ENCODE measurements at regions not wholly inside any gene's neighbourhood (a gene's known extent, or its start where the extent isn't known, plus 50 kb on each side); places are given as distances from the start of the nearest gene placed in this dataset.

DNA sequence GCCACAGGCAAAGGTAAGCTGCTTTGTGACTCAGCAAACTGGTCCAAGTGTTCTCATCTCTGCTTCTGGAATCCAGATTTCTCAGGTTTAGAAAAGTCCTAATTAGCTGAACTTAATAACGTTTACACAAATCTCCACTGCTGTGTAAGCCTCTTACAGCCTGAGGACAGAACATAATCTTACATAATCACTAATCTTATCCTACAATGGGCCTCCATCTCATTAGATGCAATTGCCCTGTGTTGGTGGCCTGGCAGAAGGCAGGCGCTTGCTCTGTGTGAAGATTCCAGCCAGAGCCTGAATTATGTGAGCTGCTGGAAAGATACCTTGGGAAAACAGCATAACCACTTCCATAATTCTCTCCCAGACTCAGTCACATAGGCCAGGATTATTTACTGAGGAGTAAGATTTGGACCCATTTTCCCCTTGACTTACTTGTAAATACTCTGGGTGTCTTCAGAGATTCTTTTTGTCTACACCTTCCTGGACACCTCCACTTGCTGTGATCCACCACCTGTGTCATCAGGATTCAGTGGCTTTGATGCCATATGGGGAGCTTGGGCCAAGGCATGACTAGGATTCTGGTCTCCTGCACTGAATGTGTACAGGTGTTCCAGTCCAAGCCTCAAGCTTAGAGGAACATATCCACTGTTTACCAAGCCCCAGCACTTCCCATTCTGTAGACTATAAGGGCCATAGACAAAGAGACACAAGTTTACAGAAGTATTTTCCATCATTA is 104.4 kb downstream of the C6orf118 start:
- no peak overlapping the region for H3K4me3 ChIP-seq (ENCODE audit: low read length)
- no peaks in the 10 kb centered on the region for H3K36me3 ChIP-seq (ENCODE audit: control insufficient read depth, insufficient read depth, low read length)
- H3K9me3 ChIP-seq (replicated peaks; ENCODE audit: control insufficient read depth, low read depth, low read length) = no peaks in the 10 kb centered on the region
- no peaks in the 10 kb centered on the region for H3K4me1 ChIP-seq (ENCODE audit: control insufficient read depth, insufficient read depth, low read length)
- H3K27me3 ChIP-seq (ENCODE audit: control insufficient read depth, insufficient read depth, low read length) = no peaks in the 10 kb centered on the region
- H3K27ac ChIP-seq (ENCODE audit: low read length) = no peak overlapping the region
- no peak for DNase-seq
- WGBS (ENCODE audit: insufficient coverage) = 57% methylated on average over 1 of the region's 2 CpGs

DNA sequence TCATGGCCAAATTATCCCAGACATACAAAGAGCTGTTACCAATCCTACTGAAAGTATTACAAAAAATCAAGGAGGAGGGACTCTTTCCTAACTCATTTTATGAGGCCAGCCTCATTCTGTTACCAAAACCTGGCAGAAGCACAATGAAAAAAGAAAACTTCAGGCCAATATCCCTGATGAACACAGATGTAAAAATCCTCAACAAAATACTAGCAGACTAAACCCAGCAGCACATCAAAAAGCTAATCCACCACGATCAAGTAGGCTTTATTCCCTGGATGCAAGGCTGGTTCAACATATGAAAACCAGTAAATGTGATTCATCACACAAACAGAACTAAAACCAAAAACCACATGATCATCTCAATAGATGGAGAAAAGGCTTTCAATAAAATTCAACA is 109.2 kb downstream of the C6orf118 start:
- no peak for DNase-seq
- Histone ChIP-seq H3K4me1 (ENCODE audit: control insufficient read depth, insufficient read depth, low read length) (no peaks in the 10 kb centered on the region), H3K4me3 (ENCODE audit: low read length) (no peak overlapping the region), H3K27ac (ENCODE audit: low read length) (no peak overlapping the region), H3K36me3 (ENCODE audit: control insufficient read depth, insufficient read depth, low read length) (no peaks in the 10 kb centered on the region), H3K9me3 (replicated peaks; ENCODE audit: control insufficient read depth, low read depth, low read length) (peaks cover 13% of the 10 kb centered on the region), H3K27me3 (ENCODE audit: control insufficient read depth, insufficient read depth, low read length) (no peaks in the 10 kb centered on the region)
- WGBS (ENCODE audit: insufficient coverage) = no CpG with 5 or more reads among the region's 1 CpG

DNA sequence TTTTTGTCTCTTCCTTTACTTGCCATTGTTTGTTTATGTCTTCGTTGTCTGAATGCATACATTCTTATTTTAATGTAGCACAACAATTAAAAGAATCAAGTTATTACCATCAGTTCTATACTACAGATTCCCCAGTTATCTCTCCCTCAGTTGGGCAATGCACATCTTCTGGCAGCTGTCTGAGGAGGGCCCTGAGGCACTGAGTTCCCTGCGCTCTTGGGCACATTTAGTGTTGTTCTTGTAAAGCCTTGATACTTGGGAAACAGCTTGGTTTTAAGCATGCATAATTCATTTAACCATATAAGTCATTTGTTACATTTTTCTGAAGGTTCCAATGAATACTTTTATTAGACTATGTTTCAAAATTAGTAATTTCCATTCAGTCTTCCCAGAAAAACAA is 117.9 kb downstream of the C6orf118 start:
- Histone ChIP-seq H3K9me3 (replicated peaks; ENCODE audit: control insufficient read depth, low read depth, low read length) (peaks cover 13% of the 10 kb centered on the region), H3K36me3 (ENCODE audit: control insufficient read depth, insufficient read depth, low read length) (no peaks in the 10 kb centered on the region), H3K4me1 (ENCODE audit: control insufficient read depth, insufficient read depth, low read length) (no peaks in the 10 kb centered on the region), H3K27me3 (ENCODE audit: control insufficient read depth, insufficient read depth, low read length) (no peaks in the 10 kb centered on the region), H3K27ac (ENCODE audit: low read length) (no peak overlapping the region), H3K4me3 (ENCODE audit: low read length) (no peak overlapping the region)
- WGBS (ENCODE audit: insufficient coverage) = no CpG with 5 or more reads among the region's 2 CpGs
- no peak for DNase-seq

DNA sequence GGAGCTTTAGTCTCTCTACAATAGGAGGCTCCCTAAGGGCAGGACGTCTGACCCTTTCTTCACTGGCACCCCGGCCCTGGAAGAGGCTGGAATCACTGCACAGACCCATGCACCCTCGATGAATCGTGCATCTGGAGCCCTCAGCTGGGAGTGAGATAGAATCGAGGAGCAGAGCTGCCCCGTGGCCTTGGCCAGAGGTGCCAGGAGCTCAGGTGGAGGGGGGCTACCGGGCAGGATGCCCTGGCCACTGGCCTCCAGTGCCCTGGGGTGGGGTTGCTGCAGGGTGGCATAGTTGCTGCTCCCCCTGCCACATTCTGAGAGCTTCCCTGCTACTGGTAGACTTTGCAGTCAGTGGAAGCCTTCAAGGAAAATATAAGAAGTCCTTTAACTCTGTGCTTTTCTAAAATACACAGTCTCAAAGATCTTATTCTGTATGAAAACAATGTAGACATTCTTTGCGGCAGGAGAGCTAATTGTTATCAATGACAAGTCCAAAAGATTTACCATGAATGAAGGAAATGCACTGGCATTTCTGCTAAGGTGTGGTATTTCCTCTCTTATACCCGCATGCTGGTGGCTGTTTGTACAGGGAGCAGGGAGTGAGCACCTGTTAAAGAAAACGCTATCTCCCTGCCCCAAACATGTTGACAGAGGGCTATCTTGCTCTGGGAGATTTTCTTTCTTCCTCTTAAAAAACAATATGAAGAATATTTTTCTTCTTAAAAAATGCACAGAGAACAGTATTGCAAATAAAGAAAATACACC is 122.8 kb downstream of the C6orf118 start:
- WGBS (ENCODE audit: insufficient coverage) = 89% methylated on average over 5 of the region's 10 CpGs

DNA sequence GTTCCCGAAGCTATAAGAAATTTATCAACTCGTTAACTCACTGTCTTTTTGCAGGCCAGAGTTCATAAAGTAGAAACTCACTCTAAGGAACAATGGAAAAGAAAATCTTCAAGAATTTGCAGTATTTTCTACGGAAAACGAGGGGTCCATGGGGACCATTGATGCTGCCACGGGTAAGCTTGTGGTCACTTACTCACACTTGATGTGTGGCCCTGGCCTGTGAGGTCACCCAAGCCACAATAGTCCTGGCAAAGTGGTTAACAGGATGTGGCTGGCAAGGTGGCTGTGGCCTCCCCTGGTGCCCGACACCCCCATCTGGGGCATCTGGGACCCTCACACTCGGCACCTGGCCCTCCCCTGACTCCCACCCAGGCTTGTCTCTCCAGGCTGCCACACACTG is 123.4 kb downstream of the C6orf118 start:
- Histone ChIP-seq H3K4me3 (ENCODE audit: low read length) (no peak overlapping the region), H3K27ac (ENCODE audit: low read length) (no peak overlapping the region), H3K27me3 (ENCODE audit: control insufficient read depth, insufficient read depth, low read length) (no peaks in the 10 kb centered on the region), H3K36me3 (ENCODE audit: control insufficient read depth, insufficient read depth, low read length) (no peaks in the 10 kb centered on the region), H3K4me1 (ENCODE audit: control insufficient read depth, insufficient read depth, low read length) (no peaks in the 10 kb centered on the region), H3K9me3 (replicated peaks; ENCODE audit: control insufficient read depth, low read depth, low read length) (no peaks in the 10 kb centered on the region)
- 77% methylated on average over 3 of the region's 7 CpGs for WGBS (ENCODE audit: insufficient coverage)
- DNase-seq = no peak

More for the DNA sequence above, 122.8 kb downstream of the C6orf118 start:
- DNase-seq = no peak
- Histone ChIP-seq H3K4me3 (ENCODE audit: low read length) (no peak overlapping the region), H3K4me1 (ENCODE audit: control insufficient read depth, insufficient read depth, low read length) (no peaks in the 10 kb centered on the region), H3K9me3 (replicated peaks; ENCODE audit: control insufficient read depth, low read depth, low read length) (no peaks in the 10 kb centered on the region), H3K27me3 (ENCODE audit: control insufficient read depth, insufficient read depth, low read length) (no peaks in the 10 kb centered on the region), H3K36me3 (ENCODE audit: control insufficient read depth, insufficient read depth, low read length) (no peaks in the 10 kb centered on the region), H3K27ac (ENCODE audit: low read length) (no peak overlapping the region)

DNA sequence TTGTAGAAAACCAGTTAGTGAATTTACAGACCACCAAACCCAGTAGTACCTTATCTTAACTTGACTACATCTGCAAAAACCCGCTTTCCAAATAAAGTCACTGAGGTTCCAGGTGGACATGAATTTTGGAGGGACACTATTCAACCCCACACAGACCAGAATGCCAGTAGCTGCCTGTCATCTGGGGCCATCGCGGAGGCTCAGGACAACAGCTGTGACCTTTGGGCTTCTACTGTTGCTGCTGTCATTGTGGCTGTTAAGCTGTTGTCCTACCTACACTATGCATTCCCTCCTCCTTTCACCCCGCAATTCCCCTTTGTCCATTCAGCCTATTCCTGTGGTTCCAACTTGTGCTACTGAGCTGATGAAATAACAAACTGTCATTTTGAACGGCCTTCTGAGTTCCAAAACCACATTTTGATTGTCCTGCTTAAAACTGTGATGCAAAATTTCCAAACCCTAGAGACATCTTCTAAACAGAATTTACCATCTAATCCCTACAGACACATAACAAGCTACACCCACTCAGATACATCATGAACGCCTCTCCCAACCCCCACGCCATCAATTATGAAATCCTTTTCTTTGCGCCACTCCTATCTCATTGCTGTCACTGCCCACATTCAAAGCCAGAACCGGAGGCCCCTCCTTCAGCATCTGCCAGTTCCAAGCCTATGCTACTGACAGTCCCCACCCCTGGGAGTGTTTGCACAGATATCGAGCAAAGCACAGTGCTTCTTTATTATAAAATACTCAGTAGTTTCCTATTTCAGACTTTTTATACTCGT is 125.0 kb downstream of the C6orf118 start:
- 84% methylated on average over 10 of the region's 11 CpGs for WGBS (ENCODE audit: insufficient coverage)
- no peaks in the 10 kb centered on the region for H3K36me3 ChIP-seq (ENCODE audit: control insufficient read depth, insufficient read depth, low read length)
- H3K4me1 ChIP-seq (ENCODE audit: control insufficient read depth, insufficient read depth, low read length) = no peaks in the 10 kb centered on the region
- DNase-seq = no peak
- no peak overlapping the region for H3K4me3 ChIP-seq (ENCODE audit: low read length)
- H3K27me3 ChIP-seq (ENCODE audit: control insufficient read depth, insufficient read depth, low read length) = no peaks in the 10 kb centered on the region
- H3K27ac ChIP-seq (ENCODE audit: low read length) = no peak overlapping the region
- H3K9me3 ChIP-seq (replicated peaks; ENCODE audit: control insufficient read depth, low read depth, low read length) = no peaks in the 10 kb centered on the region

DNA sequence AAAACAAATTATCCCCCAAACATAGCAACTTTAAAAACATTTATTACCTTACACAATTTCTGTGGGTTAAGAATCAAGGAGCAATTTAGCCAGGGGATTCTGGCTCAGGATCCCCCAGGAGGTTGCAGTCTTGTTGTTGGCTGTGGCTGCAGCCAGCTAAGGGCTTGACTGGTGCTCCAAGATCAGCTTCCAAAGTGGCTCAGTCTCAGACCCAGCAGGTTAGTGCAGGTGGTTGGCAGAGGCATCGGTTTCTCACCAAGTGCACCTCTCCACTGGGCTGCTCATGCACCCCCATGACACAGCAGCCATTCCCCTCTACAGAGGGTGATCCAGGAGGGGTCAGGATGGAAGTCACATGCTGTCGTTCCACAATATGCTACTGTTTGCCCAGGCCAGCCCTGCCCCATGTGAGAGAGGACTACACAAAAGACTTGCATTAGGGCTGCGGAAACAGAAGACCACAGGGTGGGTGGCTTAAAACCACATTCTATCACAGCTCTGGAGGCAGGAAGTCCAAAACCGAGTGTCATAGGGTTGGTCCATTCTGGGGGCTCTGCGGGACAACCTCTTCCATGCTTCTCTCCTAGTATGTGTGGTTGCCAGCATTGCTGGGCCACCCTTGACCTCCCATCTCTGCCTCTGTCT is 125.8 kb downstream of the C6orf118 start:
- Histone ChIP-seq H3K27ac (ENCODE audit: low read length) (no peak overlapping the region), H3K36me3 (ENCODE audit: control insufficient read depth, insufficient read depth, low read length) (no peaks in the 10 kb centered on the region), H3K4me1 (ENCODE audit: control insufficient read depth, insufficient read depth, low read length) (no peaks in the 10 kb centered on the region), H3K27me3 (ENCODE audit: control insufficient read depth, insufficient read depth, low read length) (no peaks in the 10 kb centered on the region), H3K9me3 (replicated peaks; ENCODE audit: control insufficient read depth, low read depth, low read length) (no peaks in the 10 kb centered on the region), H3K4me3 (ENCODE audit: low read length) (no peak overlapping the region)
- no peak for DNase-seq
- WGBS (ENCODE audit: insufficient coverage) = 86% methylated on average over 4 of the region's 5 CpGs

DNA sequence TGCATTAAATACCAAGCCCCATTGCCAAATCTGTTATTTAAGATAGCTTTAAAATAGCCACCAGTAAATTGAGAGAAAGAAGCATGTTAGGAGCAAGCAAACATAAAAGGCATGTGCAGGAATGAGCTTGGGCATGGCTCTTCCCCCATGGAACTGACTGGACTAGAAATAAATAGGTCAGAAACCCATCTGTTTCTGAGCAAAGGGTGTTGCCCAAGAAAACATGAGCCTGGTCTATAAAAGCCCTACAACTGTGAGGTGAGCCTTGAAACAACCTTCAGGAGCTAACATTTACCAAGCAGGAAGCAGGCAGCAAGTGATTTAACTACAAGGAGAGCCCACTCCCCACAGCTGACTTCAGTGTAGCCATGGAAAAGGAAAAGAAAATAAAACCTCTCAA is 126.3 kb downstream of the C6orf118 start:
- Histone ChIP-seq H3K4me3 (ENCODE audit: low read length) (no peak overlapping the region), H3K36me3 (ENCODE audit: control insufficient read depth, insufficient read depth, low read length) (no peaks in the 10 kb centered on the region), H3K9me3 (replicated peaks; ENCODE audit: control insufficient read depth, low read depth, low read length) (no peaks in the 10 kb centered on the region), H3K4me1 (ENCODE audit: control insufficient read depth, insufficient read depth, low read length) (no peaks in the 10 kb centered on the region), H3K27me3 (ENCODE audit: control insufficient read depth, insufficient read depth, low read length) (no peaks in the 10 kb centered on the region), H3K27ac (ENCODE audit: low read length) (no peak overlapping the region)
- DNase-seq = no peak

DNA sequence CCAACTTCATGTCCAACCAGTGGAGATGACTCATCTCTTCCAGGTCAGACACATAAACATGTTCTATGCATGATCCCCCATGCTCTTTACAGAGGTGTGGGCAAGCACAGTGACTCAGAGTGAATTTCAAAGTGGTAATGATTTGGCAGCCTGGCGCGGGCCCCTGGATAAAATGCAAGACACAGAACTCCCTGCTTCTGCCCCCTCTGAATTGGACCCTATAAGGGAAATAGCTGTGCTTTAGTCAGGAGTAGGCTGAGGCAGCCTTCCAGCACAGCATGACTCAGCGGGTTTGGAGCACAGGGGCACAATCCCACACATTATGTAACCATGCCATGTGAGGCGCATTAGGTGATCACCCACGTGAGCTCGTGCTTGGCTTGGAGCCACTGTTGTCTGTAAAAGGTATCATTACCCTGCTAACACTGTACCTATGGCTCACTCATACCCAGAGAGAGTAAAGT is 127.4 kb downstream of the C6orf118 start:
- Histone ChIP-seq H3K4me3 (ENCODE audit: low read length) (no peak overlapping the region), H3K36me3 (ENCODE audit: control insufficient read depth, insufficient read depth, low read length) (no peaks in the 10 kb centered on the region), H3K9me3 (replicated peaks; ENCODE audit: control insufficient read depth, low read depth, low read length) (no peaks in the 10 kb centered on the region), H3K4me1 (ENCODE audit: control insufficient read depth, insufficient read depth, low read length) (no peaks in the 10 kb centered on the region), H3K27ac (ENCODE audit: low read length) (no peak overlapping the region), H3K27me3 (ENCODE audit: control insufficient read depth, insufficient read depth, low read length) (no peaks in the 10 kb centered on the region)
- DNase-seq = no peak
- WGBS (ENCODE audit: insufficient coverage) = 44% methylated on average over 3 of the region's 6 CpGs

DNA sequence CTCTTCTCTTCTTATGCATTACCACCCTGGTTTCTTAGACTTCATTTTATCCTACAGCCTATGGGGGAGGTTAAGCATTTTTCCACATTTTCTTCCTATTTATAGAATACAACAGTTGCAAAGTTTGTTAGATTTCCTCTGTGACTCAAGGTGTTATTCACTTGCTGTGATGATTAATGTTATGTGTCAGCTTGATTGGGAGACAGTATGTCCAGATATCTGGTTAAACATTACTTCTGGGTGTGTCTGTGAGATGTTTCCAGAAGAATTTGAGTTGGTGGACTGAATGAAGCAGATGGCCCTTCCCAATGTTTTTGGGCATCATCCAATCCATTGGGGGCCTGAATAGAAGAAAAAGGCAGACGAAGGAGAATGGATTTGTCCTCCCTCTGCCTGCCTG is 131.3 kb downstream of the C6orf118 start:
- Histone ChIP-seq H3K27ac (ENCODE audit: low read length) (no peak overlapping the region), H3K9me3 (replicated peaks; ENCODE audit: control insufficient read depth, low read depth, low read length) (no peaks in the 10 kb centered on the region), H3K4me1 (ENCODE audit: control insufficient read depth, insufficient read depth, low read length) (no peaks in the 10 kb centered on the region), H3K27me3 (ENCODE audit: control insufficient read depth, insufficient read depth, low read length) (no peaks in the 10 kb centered on the region), H3K4me3 (ENCODE audit: low read length) (no peak overlapping the region), H3K36me3 (ENCODE audit: control insufficient read depth, insufficient read depth, low read length) (no peaks in the 10 kb centered on the region)
- WGBS (ENCODE audit: insufficient coverage) = 67% methylated on average over 1 of the region's 1 CpG
- no peak for DNase-seq

Measured in muscle of leg (tissue), 3 donors.